HL-60 (cell line): ENCODE measurements at regions not wholly inside any gene's neighbourhood (a gene's known extent, or its start where the extent isn't known, plus 50 kb on each side); places are given as distances from the start of the nearest gene placed in this dataset.

ENCODE experiments used
- GABPA ChIP-seq: IDR thresholded peaks from 2 replicates; pipeline ENCODE4 v1.6.1; 2012; ENCODE audit warnings: low read depth
- TF ChIP-seq, protein P1 (sequence below): IDR thresholded peaks from one replicate; pipeline ENCODE4 v1.5.1; 2011; ENCODE audit warnings: low read length, control low read depth, inconsistent platforms; ENCODE audit not compliant: insufficient read depth

DNA sequence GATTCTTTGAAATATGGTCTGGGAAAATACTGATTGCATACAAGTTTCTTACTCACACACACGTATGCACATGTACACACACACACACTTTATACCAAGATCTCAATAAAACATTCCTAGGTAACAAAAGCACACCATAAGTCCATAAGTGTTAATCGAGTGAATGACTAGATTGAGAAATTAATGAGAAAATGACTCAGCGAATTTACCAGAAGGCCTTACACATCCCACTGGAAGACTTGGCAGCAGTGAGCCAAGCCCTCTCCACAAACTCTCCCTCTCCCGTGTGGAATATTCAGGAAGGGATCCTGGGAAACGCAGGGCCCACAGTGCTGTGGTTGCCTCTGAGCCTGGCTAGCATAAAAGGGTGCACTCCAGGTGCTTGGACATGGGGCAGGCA is 227.2 kb downstream of the LY86 start:
- TF ChIP-seq, protein P1, sequence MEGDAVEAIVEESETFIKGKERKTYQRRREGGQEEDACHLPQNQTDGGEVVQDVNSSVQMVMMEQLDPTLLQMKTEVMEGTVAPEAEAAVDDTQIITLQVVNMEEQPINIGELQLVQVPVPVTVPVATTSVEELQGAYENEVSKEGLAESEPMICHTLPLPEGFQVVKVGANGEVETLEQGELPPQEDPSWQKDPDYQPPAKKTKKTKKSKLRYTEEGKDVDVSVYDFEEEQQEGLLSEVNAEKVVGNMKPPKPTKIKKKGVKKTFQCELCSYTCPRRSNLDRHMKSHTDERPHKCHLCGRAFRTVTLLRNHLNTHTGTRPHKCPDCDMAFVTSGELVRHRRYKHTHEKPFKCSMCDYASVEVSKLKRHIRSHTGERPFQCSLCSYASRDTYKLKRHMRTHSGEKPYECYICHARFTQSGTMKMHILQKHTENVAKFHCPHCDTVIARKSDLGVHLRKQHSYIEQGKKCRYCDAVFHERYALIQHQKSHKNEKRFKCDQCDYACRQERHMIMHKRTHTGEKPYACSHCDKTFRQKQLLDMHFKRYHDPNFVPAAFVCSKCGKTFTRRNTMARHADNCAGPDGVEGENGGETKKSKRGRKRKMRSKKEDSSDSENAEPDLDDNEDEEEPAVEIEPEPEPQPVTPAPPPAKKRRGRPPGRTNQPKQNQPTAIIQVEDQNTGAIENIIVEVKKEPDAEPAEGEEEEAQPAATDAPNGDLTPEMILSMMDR = no peak
- no peak for TF ChIP-seq GABPA
